ENCODE measurements at regions not wholly inside any gene's neighbourhood (a gene's known extent, or its start where the extent isn't known, plus 50 kb on each side); places are given as distances from the start of the nearest gene placed in this dataset.

DNA sequence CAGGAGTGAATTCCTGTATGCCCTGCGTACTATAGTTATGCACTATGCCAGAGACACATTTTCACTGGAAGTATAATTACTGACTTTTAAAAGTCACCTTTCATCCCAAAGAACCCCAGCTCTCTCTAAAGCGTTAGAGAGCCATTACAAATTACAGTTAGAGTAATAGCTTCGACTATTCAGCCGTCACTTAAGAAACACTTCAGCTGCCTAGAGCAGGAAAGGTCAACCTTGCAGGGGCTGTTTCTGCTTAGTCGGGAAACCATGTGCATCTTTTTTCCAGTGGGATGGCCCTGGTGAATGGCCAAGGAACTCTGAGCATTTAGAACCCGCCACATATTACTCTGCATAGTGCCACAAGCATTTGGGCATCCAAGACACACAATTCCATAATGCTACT lies 235.9 kb downstream of the ARRDC4 start:
- TF ChIP-seq CTCF (conservative IDR thresholded peaks at IDR 0.05): no peak
- no peak for TF ChIP-seq ZFX (IDR thresholded peaks at IDR 0.05)
